Right lobe of liver (tissue), 4 donors: ENCODE measurements at regions not wholly inside any gene's neighbourhood (a gene's known extent, or its start where the extent isn't known, plus 50 kb on each side); places are given as distances from the start of the nearest gene placed in this dataset.

ENCODE experiments used
- POLR2A ChIP-seq: fragments of 450-650 bp; IDR thresholded peaks from one replicate; pipeline ENCODE4 v1.6.1; 2017; ENCODE audit warnings: antibody characterized with exemption, mild to moderate bottlenecking
- TF ChIP-seq, protein P1 (sequence below), 4 donors: fragments of 200-600 bp in 3 of 4; fragments of 450-650 bp in 1 of 4; IDR thresholded peaks; one replicate each; pipeline versions ENCODE4 v1.5.1 to v1.8.0; 2016 to 2022; ENCODE audit warnings: antibody characterized with exemption in 4 of 4, mild to moderate bottlenecking in 2 of 4
- donor health status: DM: no; HTN: no; CAD: no.
- donor health status: DM: no; HTN: no; CAD: no.
- donor health status: DM: no; HTN: yes; CAD: no.

DNA sequence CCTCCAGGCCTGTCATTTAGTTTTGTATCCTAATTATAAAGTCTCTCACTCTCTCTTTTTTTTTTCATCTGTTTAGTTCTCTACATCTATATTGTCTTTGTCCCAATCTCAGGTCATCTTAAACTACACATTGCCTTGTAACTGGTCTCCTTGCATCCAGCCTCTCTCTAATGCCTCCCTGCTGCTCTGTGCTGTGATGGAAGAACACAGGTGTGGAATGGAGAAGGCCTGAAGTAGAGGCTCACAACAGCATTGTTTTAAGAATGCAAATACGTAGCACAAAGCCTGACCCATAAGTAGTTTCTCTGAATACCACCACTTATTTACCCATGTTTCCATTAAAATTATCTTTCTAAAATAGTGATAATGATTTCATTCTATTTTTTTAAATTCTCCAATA lies 108.8 kb upstream of the FRY start:
- TF ChIP-seq, protein P1, sequence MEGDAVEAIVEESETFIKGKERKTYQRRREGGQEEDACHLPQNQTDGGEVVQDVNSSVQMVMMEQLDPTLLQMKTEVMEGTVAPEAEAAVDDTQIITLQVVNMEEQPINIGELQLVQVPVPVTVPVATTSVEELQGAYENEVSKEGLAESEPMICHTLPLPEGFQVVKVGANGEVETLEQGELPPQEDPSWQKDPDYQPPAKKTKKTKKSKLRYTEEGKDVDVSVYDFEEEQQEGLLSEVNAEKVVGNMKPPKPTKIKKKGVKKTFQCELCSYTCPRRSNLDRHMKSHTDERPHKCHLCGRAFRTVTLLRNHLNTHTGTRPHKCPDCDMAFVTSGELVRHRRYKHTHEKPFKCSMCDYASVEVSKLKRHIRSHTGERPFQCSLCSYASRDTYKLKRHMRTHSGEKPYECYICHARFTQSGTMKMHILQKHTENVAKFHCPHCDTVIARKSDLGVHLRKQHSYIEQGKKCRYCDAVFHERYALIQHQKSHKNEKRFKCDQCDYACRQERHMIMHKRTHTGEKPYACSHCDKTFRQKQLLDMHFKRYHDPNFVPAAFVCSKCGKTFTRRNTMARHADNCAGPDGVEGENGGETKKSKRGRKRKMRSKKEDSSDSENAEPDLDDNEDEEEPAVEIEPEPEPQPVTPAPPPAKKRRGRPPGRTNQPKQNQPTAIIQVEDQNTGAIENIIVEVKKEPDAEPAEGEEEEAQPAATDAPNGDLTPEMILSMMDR (IDR thresholded peaks at IDR 0.05): no peak
- TF ChIP-seq POLR2A: no peak
